Loucy (cell line): ENCODE measurements at regions not wholly inside any gene's neighbourhood (a gene's known extent, or its start where the extent isn't known, plus 50 kb on each side); places are given as distances from the start of the nearest gene placed in this dataset.

Source experiments
- H2AFZ ChIP-seq: fragments of 200-600 bp; sonication (generic); 2 replicates; pipeline ENCODE4 v1.6.0; 2016; ENCODE audit warnings: antibody characterized with exemption, mild to moderate bottlenecking, low read length, moderate library complexity
- H3F3A ChIP-seq: fragments of 200-600 bp; 2 replicates; pipeline ENCODE4 v1.6.0; 2016; ENCODE audit warnings: antibody characterized with exemption, low read depth, mild to moderate bottlenecking
- H3K27me3 ChIP-seq: fragments of 200-600 bp; sonication (generic); 2 replicates; pipeline ENCODE4 v1.6.1; 2014; ENCODE audit warnings: low read length, mild to moderate bottlenecking; ENCODE audit not compliant: insufficient read depth, poor library complexity, severe bottlenecking
- H3K36me3 ChIP-seq: fragments of 200-600 bp; sonication (generic); 2 replicates; pipeline ENCODE4 v1.6.1; 2016; ENCODE audit warnings: low read length; ENCODE audit not compliant: insufficient read depth
- H3K4me1 ChIP-seq: fragments of 200-600 bp; sonication (generic); 2 replicates; pipeline ENCODE4 v1.5.1; 2014; ENCODE audit warnings: low read length, mild to moderate bottlenecking; ENCODE audit not compliant: insufficient read depth, poor library complexity, severe bottlenecking
- H3K4me2 ChIP-seq: fragments of 200-600 bp; sonication (generic); 2 replicates; pipeline ENCODE4 v1.6.0; 2014; ENCODE audit warnings: antibody characterized with exemption, low read length, low read depth, mild to moderate bottlenecking; ENCODE audit not compliant: poor library complexity, severe bottlenecking
- H3K4me3 ChIP-seq: fragments of 200-600 bp; sonication (generic); 2 replicates; pipeline ENCODE4 v1.5.1; 2014; ENCODE audit warnings: low read length, mild to moderate bottlenecking, mixed read lengths; ENCODE audit not compliant: poor library complexity, severe bottlenecking
- H3K79me2 ChIP-seq: fragments of 200-600 bp; sonication (generic); 2 replicates; pipeline ENCODE4 v1.6.1; 2014; ENCODE audit warnings: low read length; ENCODE audit not compliant: insufficient read depth
- H3K9ac ChIP-seq: fragments of 200-600 bp; sonication (generic); 2 replicates; pipeline ENCODE4 v1.6.0; 2014; ENCODE audit warnings: mild to moderate bottlenecking, low read depth, low read length, moderate library complexity; ENCODE audit not compliant: poor library complexity, severe bottlenecking
- H3K9me2 ChIP-seq: fragments of 200-600 bp; sonication (generic); replicated peaks from 2 replicates; pipeline ENCODE4 v1.6.1; 2016; ENCODE audit warnings: low read depth, low read length, mixed read lengths
- H3K9me3 ChIP-seq: fragments of 200-600 bp; sonication (generic); 2 replicates; pipeline ENCODE4 v1.6.1; 2014; ENCODE audit warnings: mild to moderate bottlenecking, antibody characterized with exemption, low read length, low read depth; ENCODE audit not compliant: insufficient read depth
- H4K20me1 ChIP-seq: fragments of 200-600 bp; sonication (generic); 2 replicates; pipeline ENCODE4 v1.6.0; 2014; ENCODE audit warnings: antibody characterized with exemption, low read length, mild to moderate bottlenecking; ENCODE audit not compliant: insufficient read depth, poor library complexity, severe bottlenecking
- CTCF ChIP-seq: fragments of 200-600 bp; sonication (generic); conservative IDR thresholded peaks from 2 replicates; pipeline ENCODE4 v1.5.1; 2014; ENCODE audit warnings: mild to moderate bottlenecking, antibody characterized with exemption, low read length
- EZH2phosphoT487 ChIP-seq: fragments of 200-600 bp; IDR thresholded peaks from 2 replicates; pipeline ENCODE4 v1.6.1; 2018; ENCODE audit warnings: antibody characterized with exemption, mild to moderate bottlenecking, moderate library complexity, borderline replicate concordance

GRCh38 chr16:11482946-11483748 lies 103.6 kb downstream of the LITAF start:
- Histone ChIP-seq H3K9me2 (no peaks in the 10 kb centered on the region), H3K4me1 (no peaks in the 10 kb centered on the region), H2AFZ (no peak overlapping the region), H3K36me3 (no peaks in the 10 kb centered on the region), H3K9me3 (no peaks in the 10 kb centered on the region), H3K9ac (no peak overlapping the region), H3K4me3 (no peak overlapping the region), H3K4me2 (no peak overlapping the region), H4K20me1 (no peaks in the 10 kb centered on the region), H3K27me3 (no peaks in the 10 kb centered on the region), H3K79me2 (no peaks in the 10 kb centered on the region), H3F3A (no peaks in the 10 kb centered on the region)
- no peak for TF ChIP-seq EZH2phosphoT487
- no peak for TF ChIP-seq CTCF

GRCh38 chr16:11484691-11485258 lies 101.9 kb downstream of the LITAF start:
- Histone ChIP-seq H3K4me3 (no peak overlapping the region), H3K27me3 (no peaks in the 10 kb centered on the region), H3K4me1 (no peaks in the 10 kb centered on the region), H2AFZ (no peak overlapping the region), H3K36me3 (no peaks in the 10 kb centered on the region), H4K20me1 (no peaks in the 10 kb centered on the region), H3K4me2 (no peak overlapping the region), H3K9me2 (no peaks in the 10 kb centered on the region), H3F3A (no peaks in the 10 kb centered on the region), H3K9me3 (no peaks in the 10 kb centered on the region), H3K9ac (no peak overlapping the region), H3K79me2 (no peaks in the 10 kb centered on the region)
- no peak for TF ChIP-seq CTCF
- no peak for TF ChIP-seq EZH2phosphoT487

GRCh38 chr16:11485676-11486075 lies 101.0 kb downstream of the LITAF start:
- H3K9me3 ChIP-seq, result no peaks in the 10 kb centered on the region
- no peak overlapping the region for H3K4me2 ChIP-seq
- no peak for TF ChIP-seq CTCF
- TF ChIP-seq EZH2phosphoT487, result no peak

More at GRCh38 chr16:11485676-11486075, 101.0 kb downstream of the LITAF start:
- Histone ChIP-seq H3K4me1 (no peaks in the 10 kb centered on the region), H3K27me3 (no peaks in the 10 kb centered on the region), H3K79me2 (no peaks in the 10 kb centered on the region), H3F3A (no peaks in the 10 kb centered on the region), H2AFZ (no peak overlapping the region), H3K36me3 (no peaks in the 10 kb centered on the region), H3K9me2 (no peaks in the 10 kb centered on the region), H3K4me3 (no peak overlapping the region), H4K20me1 (no peaks in the 10 kb centered on the region), H3K9ac (no peak overlapping the region)
